Ovary (tissue), 7 donors: ENCODE measurements at regions not wholly inside any gene's neighbourhood (a gene's known extent, or its start where the extent isn't known, plus 50 kb on each side); places are given as distances from the start of the nearest gene placed in this dataset.

ENCODE experiments used
- DNase-seq, 5 donors: peaks; one replicate each; pipeline ENCODE4 v3.0.0-alpha.2; 2019 to 2020
- H3K27ac ChIP-seq, 2 donors: fragments of 200-600 bp; one replicate each; pipeline versions ENCODE4 v1.5.1 to v1.8.0; 2019 to 2022
- H3K27me3 ChIP-seq: fragments of 200-600 bp; one replicate; pipeline ENCODE4 v1.8.0; 2022
- H3K36me3 ChIP-seq: fragments of 200-600 bp; sonication (generic); one replicate; pipeline ENCODE4 v1.5.1; 2019
- H3K4me1 ChIP-seq: one replicate; pipeline ENCODE4 v1.8.1; 2013; ENCODE audit warnings: mild to moderate bottlenecking, moderate library complexity; ENCODE audit not compliant: insufficient read depth
- H3K4me3 ChIP-seq: fragments of 200-600 bp; sonication (generic); one replicate; pipeline ENCODE4 v1.5.1; 2017
- H3K9me3 ChIP-seq, 2 donors: fragments of 200-600 bp in 1 of 2; sonication (generic) in 1 of 2; one replicate each; pipeline versions ENCODE4 v1.5.1 to v1.8.1; 2013 to 2019; ENCODE audit warnings: mild to moderate bottlenecking in 1 of 2, moderate library complexity in 1 of 2
- EP300 ChIP-seq: sonication (generic); formaldehyde crosslinking; IDR thresholded peaks from one replicate; pipeline ENCODE4 v1.6.1; 2017; ENCODE audit warnings: antibody characterized with exemption
- POLR2A ChIP-seq: fragments of 450-650 bp; IDR thresholded peaks from one replicate; pipeline ENCODE4 v1.6.1; 2017; ENCODE audit warnings: antibody characterized with exemption, mild to moderate bottlenecking, moderate library complexity
- WGBS, 3 donors: extraction: QIAGEN DNeasy Blood & Tissue Kit in 1 of 3; methylation state at CpG; one replicate each; pipeline versions ENCODE4 v1.1.5 to v1.1.7; 2013 to 2017; 5-methylcytosine and 5-hydroxymethylcytosine counted together
- intact Hi-C, 4 donors: fragments of 100-400 bp; cut with DNase I; formaldehyde crosslinking; loops; one replicate each; pipeline versions ENCODE4 v1.11.0 to v1.15.1; 2022 to 2023
- TF ChIP-seq, protein P1 (sequence below), 3 donors: fragments of 450-650 bp in 2 of 3; fragments of 200-600 bp in 1 of 3; IDR thresholded peaks; one replicate each; pipeline versions ENCODE4 v1.5.1 to v1.8.0; 2016 to 2022; ENCODE audit warnings: antibody characterized with exemption in 3 of 3, mild to moderate bottlenecking in 1 of 3
- donor health status: DM: no; HTN: no; CAD: no; lungs with moderate emphysema.
- donor health status: DM: no; HTN: no; CAD: no.
- donor health status: Bipolar disorder and iron deficiency.
- donor health status: DM: no; HTN: no; CAD: no.
- donor health status: DM: yes; HTN: yes; CAD: no.

DNA sequence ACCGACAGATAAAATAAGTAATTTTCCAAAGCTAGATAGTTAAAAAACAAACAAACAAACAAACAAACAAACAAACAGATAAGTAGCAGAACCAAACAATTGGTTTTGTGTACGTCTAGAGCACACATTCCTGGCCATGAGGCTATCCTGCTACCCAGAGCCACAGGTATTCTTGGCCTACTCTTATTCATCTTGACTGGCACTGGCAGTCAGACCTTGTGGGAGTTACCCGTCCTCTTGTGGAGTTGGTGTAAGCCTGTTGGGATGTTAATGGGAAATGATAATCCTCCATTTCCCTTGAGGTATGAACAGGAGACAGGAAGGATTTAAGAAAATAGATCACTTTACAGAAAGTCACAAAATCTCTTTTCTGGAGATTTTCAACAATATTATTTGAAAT, 142.4 kb upstream of the MEOX2 start:
- intact Hi-C loops, result loop anchor here in 1 of 4 donors (10.0 kb wide), 1 partner anchor 144 kb away; the partner anchor contains the start of gene MEOX2
- WGBS, 3 donors, result 92 to 96% (median 92%) methylated on average over 3 of the region's 3 CpGs
- no peak overlapping the region for H3K4me3 ChIP-seq
- DNase-seq, result no peak
- H3K27me3 ChIP-seq, result no peaks in the 10 kb centered on the region
- no peaks in the 10 kb centered on the region for H3K9me3 ChIP-seq
- peaks cover 8% of the 10 kb centered on the region for H3K4me1 ChIP-seq
- H3K36me3 ChIP-seq, result no peaks in the 10 kb centered on the region
- H3K27ac ChIP-seq, result no peak overlapping the region
- TF ChIP-seq POLR2A, result no peak
- TF ChIP-seq, protein P1, sequence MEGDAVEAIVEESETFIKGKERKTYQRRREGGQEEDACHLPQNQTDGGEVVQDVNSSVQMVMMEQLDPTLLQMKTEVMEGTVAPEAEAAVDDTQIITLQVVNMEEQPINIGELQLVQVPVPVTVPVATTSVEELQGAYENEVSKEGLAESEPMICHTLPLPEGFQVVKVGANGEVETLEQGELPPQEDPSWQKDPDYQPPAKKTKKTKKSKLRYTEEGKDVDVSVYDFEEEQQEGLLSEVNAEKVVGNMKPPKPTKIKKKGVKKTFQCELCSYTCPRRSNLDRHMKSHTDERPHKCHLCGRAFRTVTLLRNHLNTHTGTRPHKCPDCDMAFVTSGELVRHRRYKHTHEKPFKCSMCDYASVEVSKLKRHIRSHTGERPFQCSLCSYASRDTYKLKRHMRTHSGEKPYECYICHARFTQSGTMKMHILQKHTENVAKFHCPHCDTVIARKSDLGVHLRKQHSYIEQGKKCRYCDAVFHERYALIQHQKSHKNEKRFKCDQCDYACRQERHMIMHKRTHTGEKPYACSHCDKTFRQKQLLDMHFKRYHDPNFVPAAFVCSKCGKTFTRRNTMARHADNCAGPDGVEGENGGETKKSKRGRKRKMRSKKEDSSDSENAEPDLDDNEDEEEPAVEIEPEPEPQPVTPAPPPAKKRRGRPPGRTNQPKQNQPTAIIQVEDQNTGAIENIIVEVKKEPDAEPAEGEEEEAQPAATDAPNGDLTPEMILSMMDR (IDR thresholded peaks at IDR 0.05), result no peak

GRCh38 chr7:15821484-15822427, 135.3 kb upstream of the MEOX2 start:
- WGBS, 3 donors, result 8 to 23% (median 11%) methylated on average over 4 of the region's 4 CpGs
- peaks cover 2% of the 10 kb centered on the region for H3K4me1 ChIP-seq
- TF ChIP-seq EP300 (peak; percentile 24), POLR2A (no peak)
- TF ChIP-seq, protein P1 (IDR thresholded peaks at IDR 0.05), result no peak
- no peaks in the 10 kb centered on the region for H3K9me3 ChIP-seq
- no peak overlapping the region for H3K27ac ChIP-seq
- DNase-seq, result no peak
- no peaks in the 10 kb centered on the region for H3K27me3 ChIP-seq
- H3K36me3 ChIP-seq, result no peaks in the 10 kb centered on the region
- no peak overlapping the region for H3K4me3 ChIP-seq
- intact Hi-C loops, result loop anchor here in 1 of 4 donors (10.0 kb wide), 1 partner anchor 137 kb away; the partner anchor contains the start of gene MEOX2

GRCh38 chr7:15820319-15820718, 133.8 kb upstream of the MEOX2 start:
- DNase-seq, result no peak
- Histone ChIP-seq H3K36me3 (no peaks in the 10 kb centered on the region), H3K4me1 (peaks cover 2% of the 10 kb centered on the region), H3K9me3 (no peaks in the 10 kb centered on the region), H3K27ac (no peak overlapping the region), H3K27me3 (no peaks in the 10 kb centered on the region), H3K4me3 (no peak overlapping the region)
- intact Hi-C loops, result loop anchor here in 1 of 4 donors (10.0 kb wide), 1 partner anchor 136 kb away; the partner anchor contains the start of gene MEOX2
- TF ChIP-seq EP300 (no peak), POLR2A (no peak)
- TF ChIP-seq, protein P1 (IDR thresholded peaks at IDR 0.05), result no peak
- WGBS, 3 donors, result 88 to 94% (median 90%) methylated on average over 4 of the region's 4 CpGs

GRCh38 chr7:15816835-15817426, 130.4 kb upstream of the MEOX2 start:
- H3K36me3 ChIP-seq, result no peaks in the 10 kb centered on the region
- intact Hi-C loops, result no loop called here
- no peak for DNase-seq
- no peaks in the 10 kb centered on the region for H3K27me3 ChIP-seq
- no peak overlapping the region for H3K4me3 ChIP-seq
- TF ChIP-seq, protein P1 (IDR thresholded peaks at IDR 0.05), result no peak
- TF ChIP-seq POLR2A (no peak), EP300 (no peak)
- no peaks in the 10 kb centered on the region for H3K9me3 ChIP-seq
- no peaks in the 10 kb centered on the region for H3K4me1 ChIP-seq
- 54 to 62% (median 57%) methylated on average over 3 of the region's 3 CpGs for WGBS, 3 donors
- H3K27ac ChIP-seq, result no peak overlapping the region
